GM21723 (cell line): ENCODE measurements at regions not wholly inside any gene's neighbourhood (a gene's known extent, or its start where the extent isn't known, plus 50 kb on each side); places are given as distances from the start of the nearest gene placed in this dataset.

Experiments used
- ATAC-seq: cut with Tn5 transposase; IDR thresholded peaks from one replicate; pipeline ENCODE4 v1.9.1; 2021; ENCODE audit warnings: mild to moderate bottlenecking, moderate library complexity; ENCODE audit not compliant: unreplicated experiment

DNA sequence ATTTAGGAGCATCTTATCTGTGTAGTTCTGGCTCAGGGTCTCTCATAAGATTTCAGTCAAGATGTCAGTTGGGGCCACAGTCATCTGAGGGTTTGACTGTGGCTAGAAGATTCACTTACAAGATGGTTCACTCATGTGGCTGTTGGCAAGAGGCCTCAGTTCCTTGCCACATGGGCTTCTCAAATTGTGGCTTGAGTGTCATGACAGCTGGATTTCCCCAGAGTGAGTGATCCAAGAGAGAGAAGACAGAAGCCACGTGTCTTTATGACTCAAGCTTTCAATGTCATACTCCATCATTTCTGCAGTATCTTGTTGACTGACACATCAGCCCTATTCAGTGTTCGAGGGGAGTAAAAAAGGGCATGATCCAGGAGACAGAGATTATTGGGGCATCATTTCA lies 131.3 kb upstream of the AP1S2 start:
- ATAC-seq = no peak

DNA sequence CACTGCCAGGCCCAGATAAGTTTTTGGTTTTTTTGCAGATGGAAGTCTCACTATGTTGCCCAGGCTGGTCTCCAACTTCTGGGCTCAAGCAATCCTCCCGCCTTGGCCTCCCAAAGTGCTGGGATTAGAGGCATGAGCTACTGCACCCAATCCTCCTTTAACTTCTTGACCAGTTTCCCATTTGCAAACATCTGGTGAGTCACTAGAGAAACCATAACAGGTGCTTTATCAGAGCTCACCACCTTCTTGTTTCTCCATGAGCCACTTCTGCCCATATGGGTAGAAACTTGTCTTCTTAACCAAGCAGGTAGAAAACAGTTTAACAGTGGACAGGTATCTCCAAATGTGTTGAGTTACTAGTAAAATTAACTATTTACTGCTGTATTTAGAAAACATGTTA lies 128.4 kb upstream of the AP1S2 start:
- ATAC-seq = no peak

DNA sequence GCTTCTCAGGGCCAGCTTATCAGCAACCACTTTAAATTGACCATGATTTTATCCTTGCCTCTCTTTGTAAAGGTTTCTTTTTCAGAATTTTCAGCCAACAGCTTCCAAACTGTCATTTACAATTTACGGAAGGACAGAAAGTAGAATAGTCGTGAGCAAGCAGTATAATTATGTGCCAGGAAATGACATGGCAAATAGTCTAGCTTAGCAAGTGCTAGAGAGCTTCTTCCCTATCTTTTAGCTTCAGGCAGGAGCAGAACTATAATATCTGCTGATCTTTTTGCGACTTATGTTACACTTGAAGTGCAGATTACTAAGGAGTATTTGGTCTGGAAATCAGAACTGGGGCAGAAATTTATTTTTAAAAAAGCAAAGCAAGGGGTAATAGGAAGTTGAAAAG lies 123.0 kb upstream of the AP1S2 start:
- no peak for ATAC-seq

DNA sequence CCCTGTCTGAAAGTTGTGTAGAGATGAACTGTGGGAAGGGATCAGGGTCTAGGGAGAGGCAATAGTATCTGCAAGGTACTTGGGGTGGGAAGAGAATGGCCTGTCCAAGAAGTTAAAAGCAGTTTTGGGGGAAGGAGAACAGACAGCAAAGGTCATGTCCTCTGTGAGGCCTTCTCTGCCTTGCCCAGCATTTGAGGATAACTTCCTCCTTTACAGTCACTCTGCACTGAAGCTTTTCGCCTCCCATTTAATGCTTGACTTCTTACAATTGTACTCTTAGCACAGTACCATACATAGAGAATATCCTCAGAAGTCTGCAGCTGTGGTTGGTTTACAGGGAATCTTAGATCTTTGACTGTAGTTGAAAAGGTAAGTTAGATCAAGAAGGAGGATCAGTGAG lies 121.8 kb upstream of the AP1S2 start:
- no peak for ATAC-seq

DNA sequence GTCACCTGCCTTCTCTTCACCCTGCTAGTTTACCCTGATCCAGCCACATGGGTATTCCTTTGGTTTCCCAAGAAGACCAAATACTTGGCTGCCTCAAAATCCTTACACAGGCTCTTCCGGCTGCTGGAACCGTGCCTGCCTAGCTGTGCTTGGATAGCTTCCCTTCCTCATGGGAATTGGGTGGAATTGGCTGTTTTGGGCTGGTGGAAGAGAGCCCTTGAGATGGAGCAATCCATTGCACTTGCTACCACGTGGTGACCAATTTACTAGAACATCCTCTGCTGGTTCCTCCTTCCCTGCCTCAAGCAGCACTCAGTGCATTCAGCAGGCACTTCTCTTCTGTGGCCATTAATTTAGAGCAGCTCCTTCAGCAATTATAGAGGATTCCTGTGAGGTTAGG lies 119.3 kb upstream of the AP1S2 start:
- no peak for ATAC-seq

DNA sequence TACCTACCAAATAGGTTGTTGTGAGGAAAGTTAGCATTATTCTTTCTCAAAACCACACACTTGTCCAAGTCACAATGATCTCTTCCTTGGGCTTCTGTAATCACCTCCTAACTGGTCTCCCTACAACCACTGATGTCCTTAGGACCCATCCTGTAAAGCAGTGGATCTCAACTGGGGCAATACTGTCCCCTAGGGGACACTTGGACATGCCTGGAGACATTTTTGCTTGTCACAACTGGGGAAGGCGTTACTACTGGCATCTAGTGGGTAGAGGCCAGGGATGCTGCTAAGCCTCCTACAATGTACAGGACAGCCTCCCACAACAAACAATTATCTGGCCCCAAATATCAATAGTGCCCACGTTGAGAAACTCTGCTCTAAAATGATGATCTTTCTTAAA lies 118.7 kb upstream of the AP1S2 start:
- ATAC-seq = no peak

DNA sequence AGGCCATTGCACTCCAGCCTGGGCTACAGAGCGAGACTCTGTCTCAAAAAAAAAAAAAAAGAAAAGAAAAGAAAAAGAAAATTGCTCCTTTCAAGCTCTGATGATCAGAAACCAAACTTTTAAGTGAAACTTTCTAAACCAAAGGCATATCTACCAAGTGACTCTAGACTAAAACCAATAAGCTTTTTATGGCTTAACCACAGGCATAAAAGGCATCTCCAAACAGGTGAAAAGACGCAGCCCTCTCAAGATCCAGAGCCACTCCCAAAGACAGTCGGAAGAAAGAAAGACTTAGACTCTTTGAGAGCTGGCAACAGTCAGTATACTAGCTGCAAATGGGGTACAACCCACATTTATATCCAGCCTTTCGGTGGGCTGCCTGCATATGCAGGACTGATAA lies 117.1 kb upstream of the AP1S2 start:
- no peak for ATAC-seq

DNA sequence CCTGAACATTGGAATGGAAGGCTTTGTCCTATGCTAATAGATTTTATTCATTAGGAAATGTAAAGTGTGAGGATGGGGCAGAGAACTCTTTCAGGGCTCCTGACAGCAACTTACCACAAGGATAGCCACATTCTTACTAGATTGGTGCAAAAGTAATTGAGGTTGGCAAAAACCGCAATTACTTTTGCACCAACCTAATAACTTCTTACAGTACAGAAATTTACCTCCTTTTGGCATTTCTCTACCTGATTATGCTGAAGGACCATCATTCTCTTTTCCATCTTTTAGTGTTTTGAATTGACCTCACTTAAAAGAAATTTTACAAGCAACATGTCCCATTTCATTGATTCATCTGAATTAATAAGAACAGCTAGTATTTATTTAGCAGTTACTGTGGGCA lies 109.2 kb upstream of the AP1S2 start:
- no peak for ATAC-seq

DNA sequence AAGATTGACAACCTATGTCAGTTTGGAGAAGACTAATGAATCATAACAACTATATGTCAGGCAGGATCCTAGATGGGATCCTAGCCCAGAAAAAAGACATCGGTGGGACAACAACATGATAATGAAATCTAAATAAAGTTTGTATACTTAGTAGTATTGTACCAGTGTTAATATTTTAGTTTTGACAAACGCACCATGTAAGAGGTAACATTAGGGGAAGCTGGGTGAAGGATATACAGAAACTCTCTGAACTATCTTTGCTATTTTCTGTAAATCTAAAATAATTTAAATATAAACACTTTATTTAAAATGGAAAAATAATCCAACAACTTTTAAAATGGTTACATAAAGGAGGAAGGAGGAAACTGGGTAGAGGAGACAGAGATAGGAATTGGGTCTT lies 105.6 kb upstream of the AP1S2 start:
- no peak for ATAC-seq

DNA sequence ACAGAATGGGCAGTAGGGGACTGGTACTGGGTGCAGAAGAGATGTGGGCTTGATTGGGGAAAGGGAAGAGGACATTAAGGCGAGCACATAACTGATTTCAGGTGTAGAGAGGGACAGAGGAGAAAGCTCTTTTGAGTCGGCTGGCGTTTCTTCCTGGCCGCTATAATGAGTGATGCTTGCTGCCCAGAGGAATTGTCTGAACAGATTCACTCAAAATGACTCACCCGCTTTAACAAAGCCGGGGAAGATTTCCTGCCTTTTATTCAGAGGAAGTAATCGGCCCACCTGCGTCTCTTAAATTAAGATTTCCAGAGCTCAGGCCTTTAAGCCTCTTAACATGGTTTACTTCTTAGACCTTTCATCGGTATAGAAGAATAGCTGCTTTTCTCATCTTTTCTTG lies 102.1 kb upstream of the AP1S2 start:
- no peak for ATAC-seq

DNA sequence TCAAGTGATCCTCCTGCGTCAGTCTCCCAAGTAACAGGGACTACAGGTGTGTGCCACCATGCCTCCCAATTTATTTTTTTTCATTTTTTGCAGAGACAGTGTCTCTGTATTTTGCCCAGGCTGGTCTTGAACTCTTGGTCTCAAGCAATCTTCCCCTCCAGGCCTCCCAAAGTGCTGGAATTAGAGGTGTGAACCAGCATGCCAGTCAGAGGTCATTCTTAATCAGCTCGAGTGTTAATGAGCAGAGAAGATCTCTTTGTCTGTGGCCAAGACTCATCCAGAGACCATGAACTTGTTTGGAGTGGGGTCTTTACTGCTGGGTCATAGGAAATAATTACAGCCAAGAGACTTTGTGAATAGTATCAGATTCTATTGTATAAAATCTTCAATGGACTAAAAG lies 99.2 kb upstream of the AP1S2 start:
- no peak for ATAC-seq

DNA sequence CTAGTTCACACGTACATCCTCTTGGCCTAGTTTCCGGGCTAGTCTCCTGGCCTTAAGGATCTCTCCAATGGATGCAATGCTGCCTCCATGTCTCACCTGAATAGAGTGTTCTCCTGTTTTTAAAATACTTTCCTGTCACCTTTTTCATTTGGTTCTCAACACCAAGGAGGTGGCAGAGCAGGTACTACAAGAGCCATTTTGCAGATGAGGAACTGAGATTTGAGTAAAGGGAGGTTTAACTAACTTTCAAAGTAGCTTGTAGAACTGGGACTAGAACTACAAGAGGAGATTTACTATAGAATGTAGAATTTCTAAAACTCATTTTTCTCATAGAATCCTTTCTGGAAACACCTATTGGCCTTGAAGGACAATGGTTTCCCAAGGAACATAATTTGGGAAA lies 97.6 kb upstream of the AP1S2 start:
- ATAC-seq = no peak

DNA sequence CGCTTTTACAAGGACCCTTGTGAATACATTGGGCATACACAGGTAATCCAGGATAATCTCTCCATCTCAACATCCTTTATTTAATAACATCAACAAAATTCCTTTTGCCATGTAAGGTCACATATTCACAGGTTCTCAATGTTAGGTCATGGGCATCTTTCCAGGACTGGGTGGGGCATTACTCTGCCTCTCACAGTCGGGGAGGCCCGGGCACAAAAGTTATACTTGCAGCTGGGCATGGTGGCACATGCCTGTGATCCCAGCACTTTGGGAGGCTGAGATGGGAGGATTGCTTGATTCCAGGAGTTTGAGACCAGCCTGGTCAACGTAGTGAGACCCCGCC lies 93.7 kb upstream of the AP1S2 start:
- ATAC-seq = no peak

DNA sequence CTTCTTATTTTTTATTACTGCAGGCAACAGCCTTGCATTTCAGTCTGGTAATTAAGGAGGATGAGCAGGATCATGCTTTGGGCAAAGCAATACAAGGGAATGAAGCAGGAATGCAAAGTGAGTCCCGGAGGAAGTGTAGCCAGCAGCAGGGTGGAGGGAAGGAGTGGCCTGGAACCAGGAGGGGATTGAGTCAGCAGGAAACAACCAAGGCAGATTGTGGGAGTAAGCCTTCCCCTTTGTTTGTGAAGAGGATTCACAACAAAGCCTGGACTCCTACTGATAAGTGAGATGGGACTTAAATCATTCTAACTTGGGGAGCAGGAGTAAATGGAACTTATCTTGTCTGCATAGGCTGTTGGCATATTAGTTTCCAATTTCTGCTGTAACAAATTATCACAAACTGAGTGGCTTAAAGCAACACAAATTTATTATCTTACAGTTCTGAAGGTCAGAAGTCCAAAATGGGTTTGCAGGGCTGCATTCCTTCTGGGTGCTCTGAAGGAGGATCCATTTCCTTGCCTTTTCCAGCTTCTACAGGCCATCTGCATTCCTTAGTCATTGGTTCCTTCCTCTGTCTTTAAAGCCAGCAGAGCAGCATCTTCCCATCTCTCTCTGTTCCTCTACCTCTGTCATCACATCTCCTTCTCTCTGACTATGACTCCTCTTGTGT lies 93.2 kb upstream of the AP1S2 start:
- no peak for ATAC-seq

DNA sequence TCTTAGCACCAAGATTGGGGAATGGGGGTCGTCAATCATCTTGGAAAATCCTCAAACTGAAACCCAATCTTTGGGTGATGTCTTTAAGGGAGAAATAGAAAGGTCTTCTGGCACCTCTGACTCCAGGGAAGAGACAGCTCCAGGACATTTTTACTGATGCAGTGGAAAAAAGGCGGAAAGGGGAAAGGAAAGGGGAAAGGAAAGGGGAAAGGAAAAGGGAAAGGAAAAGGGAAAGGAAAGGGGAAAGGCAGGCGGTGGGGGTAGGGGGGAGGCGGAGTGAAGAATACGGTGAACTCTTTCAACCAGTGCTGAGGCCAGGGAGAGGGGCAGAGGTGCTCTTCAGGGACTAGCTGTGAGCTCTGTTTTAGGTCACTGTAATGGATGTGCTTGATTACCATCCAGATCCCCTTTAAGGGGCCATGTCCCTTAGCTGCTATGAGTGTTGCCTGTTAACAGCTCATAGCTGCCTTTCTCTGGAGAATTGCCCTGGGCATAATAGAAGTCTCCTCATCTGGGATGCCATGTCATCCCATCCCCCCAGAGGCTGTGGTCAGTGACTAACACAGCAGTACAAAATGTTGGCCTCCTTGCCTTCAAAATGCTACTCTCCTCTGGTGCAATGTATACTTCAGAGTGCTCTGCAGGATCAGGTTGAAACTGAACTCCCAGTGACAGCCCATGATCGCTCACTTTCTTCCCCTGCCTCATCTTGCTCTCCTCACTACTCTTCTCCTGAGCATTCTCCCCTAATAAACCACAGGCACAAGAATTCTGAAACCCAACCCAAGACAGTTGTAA lies 92.4 kb upstream of the AP1S2 start:
- no peak for ATAC-seq

DNA sequence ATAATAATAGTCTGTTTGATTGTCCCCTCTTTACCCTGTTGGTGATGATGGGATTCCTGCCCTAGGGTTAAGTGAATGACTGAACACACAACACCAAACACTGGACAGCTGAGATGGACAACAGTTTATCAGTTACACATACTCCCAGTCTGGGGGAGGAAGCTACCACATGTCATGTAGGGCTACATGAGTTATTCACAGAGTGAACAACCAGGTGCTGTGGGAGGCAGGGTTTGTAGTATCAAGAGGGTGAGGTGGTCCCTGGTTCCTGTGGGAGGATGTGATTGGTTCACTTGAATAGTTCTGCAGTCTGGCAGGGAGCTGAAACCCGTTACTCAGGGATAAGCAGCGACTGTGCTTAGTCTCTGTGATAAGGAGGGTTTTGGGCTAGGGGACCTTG lies 88.8 kb upstream of the AP1S2 start:
- ATAC-seq = no peak

DNA sequence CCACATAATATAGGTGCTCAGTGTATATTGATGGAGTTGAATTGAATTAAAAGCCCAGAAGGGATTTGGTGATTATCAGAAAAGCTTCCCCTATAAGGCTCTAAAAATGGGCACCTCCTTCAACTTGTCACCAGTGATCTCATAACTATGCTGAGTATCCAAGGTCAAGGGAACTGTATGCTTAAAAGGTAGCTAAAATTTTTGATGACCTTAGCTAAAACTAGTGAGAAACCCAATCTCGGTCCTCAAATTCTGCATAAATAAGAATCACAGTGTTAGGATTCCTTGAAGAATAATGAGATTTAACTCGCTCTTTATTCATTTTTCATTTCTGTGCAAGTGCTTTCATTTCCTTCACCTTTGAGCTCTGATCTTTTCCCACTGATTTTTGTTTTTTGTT lies 87.7 kb upstream of the AP1S2 start:
- ATAC-seq = no peak

DNA sequence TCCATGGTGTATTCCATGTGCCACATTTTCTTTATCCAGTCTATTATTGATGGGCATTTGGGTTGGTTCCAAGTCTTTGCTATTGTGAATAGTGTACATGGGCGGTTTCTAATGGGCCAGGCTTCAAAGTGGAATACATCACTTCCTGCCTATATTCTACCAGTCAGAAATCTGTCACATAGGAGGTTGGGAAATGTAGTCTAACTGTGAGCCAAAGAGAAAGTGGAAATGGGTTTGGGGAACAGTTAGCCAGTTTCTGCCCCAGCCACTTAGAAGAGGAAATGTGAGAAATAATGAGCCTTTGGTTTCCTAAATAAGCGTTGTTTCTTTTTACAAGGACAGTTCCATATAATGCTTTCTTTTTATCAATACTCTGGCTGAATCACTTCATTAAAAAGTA lies 85.1 kb upstream of the AP1S2 start:
- no peak for ATAC-seq

DNA sequence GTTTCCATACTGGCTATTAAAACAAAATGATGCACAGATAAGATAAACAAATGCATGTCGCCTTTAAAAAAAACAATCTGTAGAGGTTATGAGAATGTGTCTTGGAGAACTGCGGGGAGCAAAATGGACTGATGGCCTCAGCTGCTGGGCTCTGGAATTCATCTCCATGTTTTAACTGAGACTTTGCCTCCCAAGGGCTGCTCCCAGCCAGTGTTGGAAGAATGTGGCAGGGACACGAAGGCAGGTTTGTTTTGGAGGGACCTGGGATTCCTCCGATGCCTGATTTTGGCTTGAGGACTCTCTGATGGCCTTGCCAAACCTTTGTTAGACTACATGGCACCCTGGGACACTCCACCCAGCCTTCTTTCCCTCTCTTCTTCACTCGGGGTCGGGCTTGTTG lies 83.5 kb upstream of the AP1S2 start:
- no peak for ATAC-seq

DNA sequence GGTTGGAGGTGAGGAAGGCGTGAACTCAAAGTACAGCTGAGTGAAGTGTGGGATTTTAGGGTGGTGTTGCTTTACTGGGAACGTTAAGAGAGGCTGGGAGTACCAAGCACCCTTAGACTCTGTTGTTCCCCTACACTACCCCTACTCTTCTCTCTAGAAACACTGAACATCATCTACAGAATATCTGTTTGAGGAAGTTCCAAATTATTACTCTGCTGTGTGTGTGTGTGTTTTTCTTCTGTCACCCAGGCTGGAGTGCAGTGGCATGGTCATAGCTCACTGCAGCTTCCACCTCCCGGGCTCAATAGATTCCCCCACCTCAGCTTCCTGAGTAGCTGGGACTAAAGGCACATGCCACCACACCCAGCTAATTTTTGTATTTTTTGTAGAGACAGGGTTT lies 76.7 kb upstream of the AP1S2 start:
- ATAC-seq = no peak

DNA sequence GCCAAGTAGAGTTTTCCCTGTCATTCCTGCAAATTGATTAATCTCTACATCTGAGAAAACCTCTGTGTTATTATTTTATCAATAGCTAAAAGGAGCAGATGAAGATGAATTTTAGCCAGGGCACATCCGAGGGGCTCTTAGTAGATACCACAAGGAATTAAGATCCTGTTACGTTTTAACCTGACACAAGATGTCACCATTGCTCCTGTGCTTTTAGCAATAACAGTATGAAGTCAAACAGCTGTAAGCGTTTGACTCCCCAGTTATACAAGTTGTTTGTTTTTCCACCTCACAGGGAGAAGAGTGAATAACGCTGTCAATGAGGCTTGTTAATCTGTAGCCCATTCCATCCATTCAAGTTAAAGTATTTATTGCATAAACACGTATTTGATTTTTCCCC lies 76.0 kb upstream of the AP1S2 start:
- no peak for ATAC-seq

DNA sequence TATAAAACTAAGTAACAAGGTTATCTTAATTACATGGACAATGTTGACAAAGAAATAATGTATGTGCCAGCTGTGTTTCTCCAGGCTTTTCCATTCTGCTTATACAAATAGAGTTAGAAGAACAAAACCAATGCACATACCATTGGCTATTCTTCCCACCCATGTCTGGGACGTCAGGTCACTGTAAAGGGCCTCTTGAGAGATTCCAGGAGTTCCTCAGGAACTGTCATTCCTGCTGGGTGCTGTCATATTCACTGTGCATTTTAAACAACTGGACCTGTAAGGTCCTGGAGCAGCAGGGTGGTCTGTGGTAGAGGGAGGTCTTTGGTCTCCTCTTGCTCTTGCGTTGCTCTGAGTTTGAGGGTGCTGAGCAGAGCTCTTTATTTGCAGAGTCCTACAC lies 74.6 kb upstream of the AP1S2 start:
- ATAC-seq = no peak

DNA sequence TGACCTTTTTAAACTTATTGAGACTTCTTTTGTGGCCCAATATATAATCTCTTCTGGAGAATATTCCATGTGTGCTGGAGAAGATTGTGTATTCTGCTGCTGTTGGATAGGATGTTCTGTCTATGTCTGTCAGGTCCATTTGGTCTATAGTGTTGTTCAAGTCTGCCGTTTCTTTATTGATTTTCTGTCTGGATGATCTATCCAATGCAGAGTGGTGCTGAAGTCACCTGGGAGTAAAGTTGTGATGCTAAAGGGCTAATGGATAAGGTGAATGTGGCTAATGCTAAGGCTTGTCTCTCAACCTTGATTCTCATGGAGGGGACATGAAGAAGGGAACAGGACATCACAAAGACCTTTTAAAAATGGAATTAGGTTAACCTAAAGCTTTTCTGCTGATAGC lies 72.0 kb upstream of the AP1S2 start:
- no peak for ATAC-seq
